NCI-H1436 treated with DMSO at 0.1 percent for 48 hours (cell line): ENCODE measurements at regions not wholly inside any gene's neighbourhood (a gene's known extent, or its start where the extent isn't known, plus 50 kb on each side); places are given as distances from the start of the nearest gene placed in this dataset.

Source experiments
- DNase-seq: peaks from one replicate; lab custom pipeline; 2025; lab: John Stamatoyannopoulos, UW

DNA sequence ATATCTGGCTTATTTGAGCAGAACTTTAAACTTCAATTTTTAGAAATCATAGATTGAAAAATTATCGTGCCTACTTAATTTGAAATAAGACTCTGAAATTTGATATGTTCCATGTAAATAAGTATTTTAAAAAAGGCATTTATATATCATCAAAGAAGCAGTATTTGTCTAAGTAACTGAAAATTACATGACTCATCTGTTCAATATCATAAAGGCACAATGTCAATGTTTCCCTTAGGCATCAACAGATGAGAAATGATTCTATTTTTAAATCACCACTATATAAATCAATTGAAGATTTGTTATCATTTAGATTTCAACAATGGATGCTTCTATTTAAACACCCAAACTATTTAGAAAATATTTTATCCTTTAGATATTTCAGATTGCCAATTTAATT is 142.9 kb upstream of the POU5F2 start:
- no peak for DNase-seq

DNA sequence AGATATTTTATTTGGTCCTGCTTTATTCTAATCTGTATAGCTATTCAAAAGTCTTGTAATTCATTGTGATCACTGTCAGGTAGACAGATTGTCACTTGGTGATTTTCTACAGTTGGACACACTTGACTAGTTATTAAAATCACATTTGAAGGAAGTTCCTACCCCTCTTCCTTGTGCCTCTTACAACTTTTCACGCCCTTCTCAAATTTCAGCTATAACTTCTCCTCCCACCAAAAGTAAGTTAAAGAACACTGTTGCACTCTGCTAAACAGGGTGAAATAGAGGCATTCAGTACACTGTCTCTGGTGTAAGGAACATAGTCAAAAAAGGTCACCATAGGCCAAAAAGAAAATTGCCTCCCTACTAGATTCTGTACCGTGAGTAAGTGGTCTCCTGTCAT is 142.1 kb upstream of the POU5F2 start:
- DNase-seq = no peak

- no peak for DNase-seq
Measured at GRCh38 chr5:93875693-93876092, 134.3 kb upstream of the POU5F2 start.

- no peak for DNase-seq
Measured at GRCh38 chr5:93874491-93874890, 133.1 kb upstream of the POU5F2 start.

GRCh38 chr5:93874080-93874479 is 132.7 kb upstream of the POU5F2 start:
- DNase-seq = no peak

- DNase-seq = no peak
Measured at GRCh38 chr5:93873211-93873736, 131.9 kb upstream of the POU5F2 start.

DNA sequence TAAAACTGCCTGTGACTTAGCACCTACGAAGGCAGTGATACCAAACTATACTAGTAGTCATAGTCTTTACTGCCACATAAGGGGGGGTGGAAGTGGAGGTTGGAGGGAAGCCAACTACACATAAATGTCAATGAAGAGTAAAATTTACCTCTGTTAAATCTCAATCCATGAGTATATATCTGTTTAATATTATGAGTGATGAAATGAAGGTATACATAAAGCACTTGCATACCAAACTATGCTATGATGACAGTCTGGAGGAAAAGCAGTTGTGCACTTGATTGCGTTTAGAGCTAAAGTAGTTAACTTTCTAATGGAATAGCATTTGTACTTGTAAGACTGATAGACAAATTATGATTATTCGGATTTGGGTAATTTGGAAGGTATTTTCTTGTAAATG is 129.2 kb upstream of the POU5F2 start:
- DNase-seq = no peak

- no peak for DNase-seq
Measured at GRCh38 chr5:93868851-93869250, 127.5 kb upstream of the POU5F2 start.

DNA sequence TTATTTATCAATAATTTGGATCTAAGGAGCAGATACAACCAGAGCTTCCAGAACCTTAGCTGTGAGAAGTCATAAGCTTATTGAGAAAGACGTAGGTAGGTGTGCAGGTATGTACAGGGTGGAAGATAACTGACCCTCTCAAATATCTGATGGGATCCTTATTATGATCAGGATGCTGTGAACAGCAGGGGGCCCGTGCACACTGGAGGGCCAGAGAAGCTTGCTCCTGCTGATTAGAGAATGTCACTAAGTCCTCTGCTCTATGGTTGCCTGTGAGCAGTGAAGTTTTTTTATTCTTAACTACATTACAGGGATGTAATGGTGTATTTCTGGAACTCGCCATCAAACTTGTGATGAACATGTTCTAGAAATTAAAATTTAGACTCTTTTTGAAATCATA is 108.9 kb upstream of the POU5F2 start:
- DNase-seq = no peak

DNA sequence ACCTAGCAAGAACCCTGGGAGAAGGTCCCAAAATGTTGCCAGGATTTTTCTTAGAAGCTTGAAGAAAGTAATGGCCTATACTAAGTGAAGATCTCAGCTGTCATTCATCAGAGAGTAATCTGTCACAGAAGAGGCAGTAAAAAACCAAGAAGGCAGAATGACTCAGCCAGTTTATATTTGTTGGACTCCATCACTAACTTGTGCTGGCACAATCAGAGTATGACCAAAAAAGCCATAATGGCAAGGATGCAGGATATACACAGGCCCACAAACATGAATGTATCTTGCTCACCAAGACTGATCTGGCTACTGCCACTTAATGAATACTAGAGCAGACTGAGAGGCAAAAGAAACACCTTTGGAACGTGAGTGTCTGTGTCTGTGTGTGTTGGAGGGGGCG is 104.0 kb upstream of the POU5F2 start:
- no peak for DNase-seq

GRCh38 chr5:93831449-93831848 is 90.0 kb upstream of the POU5F2 start:
- DNase-seq = no peak

- no peak for DNase-seq
Measured at GRCh38 chr5:93830893-93831292, 89.5 kb upstream of the POU5F2 start.

- DNase-seq = no peak
Measured at GRCh38 chr5:93829346-93829745, 87.9 kb upstream of the POU5F2 start.

GRCh38 chr5:93821891-93822415 is 80.6 kb upstream of the POU5F2 start:
- DNase-seq = no peak

GRCh38 chr5:93819668-93820067 is 78.3 kb upstream of the POU5F2 start:
- DNase-seq = no peak

DNA sequence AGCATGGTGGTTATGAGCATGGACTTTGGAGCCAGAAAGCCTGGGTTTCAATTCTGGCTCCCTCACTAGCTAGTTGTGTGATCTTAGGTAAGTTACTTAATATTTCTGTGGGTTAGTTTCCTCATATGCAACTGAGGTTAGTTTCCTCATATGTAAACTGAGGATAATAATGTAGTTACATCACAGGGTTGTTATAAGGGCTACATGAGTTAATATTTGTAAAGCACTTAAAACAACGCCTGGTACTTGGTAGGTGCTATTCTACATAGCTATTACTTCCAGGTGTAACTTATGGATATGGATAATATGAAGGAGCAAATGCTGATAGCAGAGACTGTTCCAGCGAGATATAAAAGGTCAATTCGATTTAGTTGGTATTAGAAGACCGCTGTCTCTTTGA is 69.4 kb upstream of the POU5F2 start:
- no peak for DNase-seq

DNA sequence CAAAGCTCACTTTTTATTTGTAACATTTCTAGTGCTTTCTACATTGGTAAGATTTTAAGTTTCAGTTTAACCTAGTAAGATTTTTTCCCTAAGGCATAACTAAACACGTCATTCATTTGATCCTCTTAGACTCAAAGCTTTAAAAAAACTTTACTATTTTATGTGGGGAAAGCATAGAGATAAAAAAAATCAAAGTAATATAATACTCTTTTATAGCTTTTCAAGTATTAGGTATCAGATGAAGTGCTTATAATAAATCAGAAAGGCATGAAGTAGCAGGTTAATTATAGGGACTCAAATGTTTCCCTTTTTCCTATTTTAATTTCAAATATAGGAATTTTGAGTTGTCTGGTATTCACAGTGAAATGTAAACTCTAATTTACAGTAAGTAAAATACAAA is 68.0 kb upstream of the POU5F2 start:
- DNase-seq = no peak

DNA sequence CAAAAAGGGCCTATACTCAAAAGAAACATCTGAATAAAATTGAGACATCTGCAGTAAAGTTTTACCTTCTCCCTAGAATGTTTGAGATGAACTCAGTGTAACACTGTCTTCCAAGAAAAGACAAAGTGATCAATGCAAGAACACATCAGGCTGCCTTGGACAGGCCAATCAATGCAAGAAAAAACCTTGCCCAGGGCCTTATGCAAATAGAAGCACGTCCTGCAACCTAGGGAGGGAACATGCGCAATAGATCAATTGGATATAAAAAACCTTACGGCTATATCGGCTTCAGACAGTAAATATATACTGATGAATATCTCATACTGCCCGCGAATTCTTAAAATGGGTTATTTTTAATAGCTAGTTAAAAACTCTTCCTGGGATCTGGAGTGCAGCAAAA is 66.4 kb upstream of the POU5F2 start:
- no peak for DNase-seq

DNA sequence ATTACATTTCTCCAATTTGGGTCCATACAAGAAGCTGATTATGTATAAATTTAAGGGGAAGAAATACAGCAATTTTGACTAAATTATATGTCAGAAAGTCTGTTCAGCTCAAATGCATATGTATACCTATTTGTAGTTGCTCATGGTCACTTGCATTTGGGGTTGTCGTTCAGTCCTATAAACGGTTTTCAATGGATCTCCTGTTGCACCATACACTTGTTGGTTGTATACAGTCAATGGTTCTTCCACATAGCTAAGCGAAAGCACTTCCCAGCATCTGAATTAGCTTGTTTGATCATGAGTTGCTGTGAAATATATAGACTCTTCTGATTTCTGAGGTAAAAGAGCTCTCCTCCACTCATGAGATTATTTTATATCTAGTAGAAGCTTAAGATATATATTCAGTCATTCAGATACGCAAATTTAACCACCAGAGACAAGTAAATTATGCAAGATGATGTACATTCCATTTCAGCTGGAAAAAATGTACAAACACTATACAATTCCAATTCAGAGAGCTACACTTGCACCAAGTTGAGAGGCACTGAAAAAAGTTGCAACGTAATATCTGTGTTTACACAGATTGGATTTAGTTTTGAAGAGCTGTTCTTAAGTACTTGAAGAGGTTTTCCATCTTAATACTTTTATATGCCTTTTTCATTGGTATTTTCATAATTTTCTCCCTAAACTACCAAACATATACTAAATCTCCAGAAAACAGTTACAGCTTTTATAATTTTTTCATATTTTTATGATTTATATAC is 64.4 kb upstream of the POU5F2 start:
- no peak for DNase-seq

GRCh38 chr5:93800988-93801811 is 59.8 kb upstream of the POU5F2 start:
- no peak for DNase-seq

DNA sequence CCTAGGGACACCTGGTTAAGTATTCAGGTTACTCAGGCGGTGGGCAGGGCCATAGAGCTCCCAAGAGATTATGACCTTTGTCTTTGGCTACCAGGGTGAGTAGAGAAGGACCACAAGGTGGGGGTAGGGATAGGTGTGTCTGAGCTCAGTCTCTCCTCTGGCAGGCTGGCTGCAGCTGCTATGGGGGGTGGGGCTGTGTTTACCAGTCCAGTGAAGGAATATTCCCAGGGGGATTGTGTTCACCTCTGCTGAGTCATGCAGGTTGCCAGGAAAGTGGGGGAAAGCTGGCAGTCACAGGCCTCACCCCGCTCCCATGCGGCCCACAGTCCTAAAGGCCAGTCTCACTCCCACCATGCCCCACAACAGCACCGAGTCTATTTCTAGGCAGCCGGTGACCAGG is 53.6 kb upstream of the POU5F2 start:
- peak; percentile 8 for DNase-seq

GRCh38 chr5:93793159-93793781 is 51.9 kb upstream of the POU5F2 start:
- no peak for DNase-seq
